ENCODE measurements at regions not wholly inside any gene's neighbourhood (a gene's known extent, or its start where the extent isn't known, plus 50 kb on each side); places are given as distances from the start of the nearest gene placed in this dataset.

DNA sequence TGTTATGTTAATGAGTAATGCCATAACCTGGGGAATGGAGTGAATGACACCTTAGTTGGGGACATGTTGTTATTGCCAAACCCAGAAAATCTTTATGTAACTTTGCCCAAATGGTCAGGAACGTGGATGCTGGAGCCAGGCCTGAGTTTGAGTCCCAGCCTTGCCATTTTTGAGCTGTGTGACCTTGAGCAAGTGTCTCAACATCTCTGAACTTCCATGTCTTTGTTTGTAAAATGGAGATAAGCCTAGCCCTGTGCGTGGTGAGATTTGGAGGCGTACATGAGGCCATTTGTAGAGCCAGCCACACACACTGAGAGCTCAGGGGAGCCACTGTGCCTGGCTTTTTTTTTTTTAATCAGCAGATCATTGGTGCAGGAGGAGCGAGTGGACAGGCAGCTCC lies 247.3 kb downstream of the FOXL1 start:
- Histone ChIP-seq H3K27ac (ENCODE audit: control insufficient read depth, insufficient read depth) (no peak overlapping the region), H3K4me2 (ENCODE audit: control insufficient read depth, insufficient read depth) (no peak overlapping the region), H3K9ac (ENCODE audit: control insufficient read depth, insufficient read depth, low read length) (no peak overlapping the region), H3K79me2 (ENCODE audit: control insufficient read depth, insufficient read depth, low read length) (no peaks in the 10 kb centered on the region), H2AFZ (ENCODE audit: control insufficient read depth, low read depth, low read length) (no peak overlapping the region), H3K36me3 (ENCODE audit: control insufficient read depth in 2 of 2, insufficient read depth in 2 of 2, low read length in 1 of 2) (no peaks in the 10 kb centered on the region), H3K9me3 (replicated peaks; ENCODE audit: control insufficient read depth, insufficient read depth, low read length) (no peaks in the 10 kb centered on the region), H3K27me3 (replicated peaks in 1 of 2; ENCODE audit: control insufficient read depth in 2 of 2, insufficient read depth in 2 of 2, low read length in 1 of 2) (no peaks in the 10 kb centered on the region; a peak in 2 of 4 replicates), H4K20me1 (ENCODE audit: control insufficient read depth, insufficient read depth) (no peaks in the 10 kb centered on the region), H3K4me1 (ENCODE audit: control insufficient read depth, insufficient read depth, low read length) (no peaks in the 10 kb centered on the region), H3K4me3 (no peak overlapping the region)
- TF ChIP-seq, protein P1, sequence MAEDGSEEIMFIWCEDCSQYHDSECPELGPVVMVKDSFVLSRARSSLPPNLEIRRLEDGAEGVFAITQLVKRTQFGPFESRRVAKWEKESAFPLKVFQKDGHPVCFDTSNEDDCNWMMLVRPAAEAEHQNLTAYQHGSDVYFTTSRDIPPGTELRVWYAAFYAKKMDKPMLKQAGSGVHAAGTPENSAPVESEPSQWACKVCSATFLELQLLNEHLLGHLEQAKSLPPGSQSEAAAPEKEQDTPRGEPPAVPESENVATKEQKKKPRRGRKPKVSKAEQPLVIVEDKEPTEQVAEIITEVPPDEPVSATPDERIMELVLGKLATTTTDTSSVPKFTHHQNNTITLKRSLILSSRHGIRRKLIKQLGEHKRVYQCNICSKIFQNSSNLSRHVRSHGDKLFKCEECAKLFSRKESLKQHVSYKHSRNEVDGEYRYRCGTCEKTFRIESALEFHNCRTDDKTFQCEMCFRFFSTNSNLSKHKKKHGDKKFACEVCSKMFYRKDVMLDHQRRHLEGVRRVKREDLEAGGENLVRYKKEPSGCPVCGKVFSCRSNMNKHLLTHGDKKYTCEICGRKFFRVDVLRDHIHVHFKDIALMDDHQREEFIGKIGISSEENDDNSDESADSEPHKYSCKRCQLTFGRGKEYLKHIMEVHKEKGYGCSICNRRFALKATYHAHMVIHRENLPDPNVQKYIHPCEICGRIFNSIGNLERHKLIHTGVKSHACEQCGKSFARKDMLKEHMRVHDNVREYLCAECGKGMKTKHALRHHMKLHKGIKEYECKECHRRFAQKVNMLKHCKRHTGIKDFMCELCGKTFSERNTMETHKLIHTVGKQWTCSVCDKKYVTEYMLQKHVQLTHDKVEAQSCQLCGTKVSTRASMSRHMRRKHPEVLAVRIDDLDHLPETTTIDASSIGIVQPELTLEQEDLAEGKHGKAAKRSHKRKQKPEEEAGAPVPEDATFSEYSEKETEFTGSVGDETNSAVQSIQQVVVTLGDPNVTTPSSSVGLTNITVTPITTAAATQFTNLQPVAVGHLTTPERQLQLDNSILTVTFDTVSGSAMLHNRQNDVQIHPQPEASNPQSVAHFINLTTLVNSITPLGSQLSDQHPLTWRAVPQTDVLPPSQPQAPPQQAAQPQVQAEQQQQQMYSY (CRISPR knock-in tag; IDR thresholded peaks at IDR 0.05): no peak
- no peak for TF ChIP-seq NFYA (IDR thresholded peaks at IDR 0.05; ENCODE audit: borderline replicate concordance, low read depth, low read length)
- TF ChIP-seq TCF7 (IDR thresholded peaks at IDR 0.05; ENCODE audit: borderline replicate concordance): no peak
- no peak for TF ChIP-seq ZNF24 (IDR thresholded peaks at IDR 0.05)
- no peak for TF ChIP-seq EP300 (IDR thresholded peaks at IDR 0.05; ENCODE audit: borderline replicate concordance in 1 of 2, control insufficient read depth in 1 of 2, low read depth in 2 of 2, low read length in 2 of 2)
- TF ChIP-seq, protein P2, sequence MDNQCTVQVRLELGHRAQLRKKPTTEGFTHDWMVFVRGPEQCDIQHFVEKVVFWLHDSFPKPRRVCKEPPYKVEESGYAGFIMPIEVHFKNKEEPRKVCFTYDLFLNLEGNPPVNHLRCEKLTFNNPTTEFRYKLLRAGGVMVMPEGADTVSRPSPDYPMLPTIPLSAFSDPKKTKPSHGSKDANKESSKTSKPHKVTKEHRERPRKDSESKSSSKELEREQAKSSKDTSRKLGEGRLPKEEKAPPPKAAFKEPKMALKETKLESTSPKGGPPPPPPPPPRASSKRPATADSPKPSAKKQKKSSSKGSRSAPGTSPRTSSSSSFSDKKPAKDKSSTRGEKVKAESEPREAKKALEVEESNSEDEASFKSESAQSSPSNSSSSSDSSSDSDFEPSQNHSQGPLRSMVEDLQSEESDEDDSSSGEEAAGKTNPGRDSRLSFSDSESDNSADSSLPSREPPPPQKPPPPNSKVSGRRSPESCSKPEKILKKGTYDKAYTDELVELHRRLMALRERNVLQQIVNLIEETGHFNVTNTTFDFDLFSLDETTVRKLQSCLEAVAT (IDR thresholded peaks at IDR 0.05): no peak
- no peak for TF ChIP-seq EGR1 (IDR thresholded peaks at IDR 0.05; ENCODE audit: borderline replicate concordance in 1 of 2, low read depth in 2 of 2, low read length in 2 of 2)
- no peak for TF ChIP-seq CEBPB (IDR thresholded peaks at IDR 0.05; ENCODE audit: borderline replicate concordance in 1 of 2, low read depth in 2 of 2, low read length in 2 of 2)
- TF ChIP-seq, protein P3, sequence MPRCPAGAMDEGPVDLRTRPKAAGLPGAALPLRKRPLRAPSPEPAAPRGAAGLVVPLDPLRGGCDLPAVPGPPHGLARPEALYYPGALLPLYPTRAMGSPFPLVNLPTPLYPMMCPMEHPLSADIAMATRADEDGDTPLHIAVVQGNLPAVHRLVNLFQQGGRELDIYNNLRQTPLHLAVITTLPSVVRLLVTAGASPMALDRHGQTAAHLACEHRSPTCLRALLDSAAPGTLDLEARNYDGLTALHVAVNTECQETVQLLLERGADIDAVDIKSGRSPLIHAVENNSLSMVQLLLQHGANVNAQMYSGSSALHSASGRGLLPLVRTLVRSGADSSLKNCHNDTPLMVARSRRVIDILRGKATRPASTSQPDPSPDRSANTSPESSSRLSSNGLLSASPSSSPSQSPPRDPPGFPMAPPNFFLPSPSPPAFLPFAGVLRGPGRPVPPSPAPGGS (IDR thresholded peaks at IDR 0.05; ENCODE audit: borderline replicate concordance, insufficient read depth, low read depth, low read length, poor library complexity, severe bottlenecking): no peak
- no peak for TF ChIP-seq YY1 (IDR thresholded peaks at IDR 0.05; ENCODE audit: low read depth, low read length)
- FAIRE-seq (no peak), DNase-seq (ENCODE audit: low read depth, low spot score) (no peak), ATAC-seq (no peak)
- ChIA-PET RAD21 (ENCODE audit: unreplicated experiment) (no interaction called here), CTCF (no interaction called here), POLR2A (no interaction called here), SMC1A (ENCODE audit: uncharacterized antibody, unreplicated experiment) (no interaction called here)
- BruUV-seq (replicated peaks): no TSS peak
- in situ Hi-C loops (cut with MboI) (no loop called here), intact Hi-C loops (cut with micrococcal nuclease; ENCODE audit: unreplicated experiment) (no loop called here)
- 1% methylated on average over 4 of the region's 4 CpGs for WGBS (ENCODE audit: insufficient coverage, insufficient replicate concordance, low lambda C conversion rate, missing lambda C conversion rate)
